ENCODE measurements at regions not wholly inside any gene's neighbourhood (a gene's known extent, or its start where the extent isn't known, plus 50 kb on each side); places are given as distances from the start of the nearest gene placed in this dataset.
"Not testable (repeated sequence)": the region's sequence is repeated elsewhere in the genome, so short reads cannot be mapped to it uniquely, and the experiment has no call there.

DNA sequence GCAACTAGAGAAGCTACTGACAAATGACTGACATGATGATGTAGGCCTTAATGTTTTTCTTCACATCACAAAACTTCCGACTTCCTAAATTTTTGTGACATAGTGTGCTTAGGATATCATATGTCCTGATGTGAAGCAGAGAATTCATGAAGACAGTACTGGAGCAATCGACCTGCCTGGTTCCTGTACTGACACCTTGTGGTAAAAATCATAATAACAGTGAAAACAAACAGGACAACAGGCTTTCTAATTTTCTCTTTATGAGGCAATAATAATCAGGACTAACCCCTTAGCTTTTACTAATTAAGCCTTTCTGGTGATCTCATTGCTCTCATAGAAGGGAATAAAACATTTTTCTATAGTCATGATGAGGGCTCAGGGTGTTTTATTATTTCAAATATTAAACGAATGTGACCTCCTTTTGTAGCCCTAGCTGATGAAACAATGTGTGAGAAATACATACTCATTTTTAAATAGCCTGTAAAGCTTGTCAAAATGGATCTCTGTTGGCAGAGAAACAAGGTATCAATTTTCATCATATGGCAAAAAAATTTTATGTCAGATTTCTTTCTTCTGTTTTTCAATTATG, 158.4 kb downstream of the TENT5D start:
- TF ChIP-seq EZH2 (IDR thresholded peaks at IDR 0.05; ENCODE audit: borderline replicate concordance, low read depth, low read length, severe bottlenecking): no peak
- TF ChIP-seq, protein P1, sequence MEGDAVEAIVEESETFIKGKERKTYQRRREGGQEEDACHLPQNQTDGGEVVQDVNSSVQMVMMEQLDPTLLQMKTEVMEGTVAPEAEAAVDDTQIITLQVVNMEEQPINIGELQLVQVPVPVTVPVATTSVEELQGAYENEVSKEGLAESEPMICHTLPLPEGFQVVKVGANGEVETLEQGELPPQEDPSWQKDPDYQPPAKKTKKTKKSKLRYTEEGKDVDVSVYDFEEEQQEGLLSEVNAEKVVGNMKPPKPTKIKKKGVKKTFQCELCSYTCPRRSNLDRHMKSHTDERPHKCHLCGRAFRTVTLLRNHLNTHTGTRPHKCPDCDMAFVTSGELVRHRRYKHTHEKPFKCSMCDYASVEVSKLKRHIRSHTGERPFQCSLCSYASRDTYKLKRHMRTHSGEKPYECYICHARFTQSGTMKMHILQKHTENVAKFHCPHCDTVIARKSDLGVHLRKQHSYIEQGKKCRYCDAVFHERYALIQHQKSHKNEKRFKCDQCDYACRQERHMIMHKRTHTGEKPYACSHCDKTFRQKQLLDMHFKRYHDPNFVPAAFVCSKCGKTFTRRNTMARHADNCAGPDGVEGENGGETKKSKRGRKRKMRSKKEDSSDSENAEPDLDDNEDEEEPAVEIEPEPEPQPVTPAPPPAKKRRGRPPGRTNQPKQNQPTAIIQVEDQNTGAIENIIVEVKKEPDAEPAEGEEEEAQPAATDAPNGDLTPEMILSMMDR (IDR thresholded peaks at IDR 0.05; ENCODE audit: borderline replicate concordance, extremely low read depth, low read length, poor library complexity, severe bottlenecking): peak; percentile 60

GRCh38 chrX:80590992-80591391, 170.7 kb downstream of the TENT5D start:
- not testable (repeated sequence) for H4K20me1 ChIP-seq (ENCODE audit: insufficient read depth, low read length); H2AFZ ChIP-seq (ENCODE audit: low read depth, low read length); H3K4me2 ChIP-seq (ENCODE audit: insufficient read depth, low read length); H3K9ac ChIP-seq (ENCODE audit: low read depth, low read length); H3K27ac ChIP-seq (ENCODE audit: low read length); H3K4me1 ChIP-seq (ENCODE audit: insufficient read depth, low read length); H3K27me3 ChIP-seq (ENCODE audit: insufficient read depth, low read length, poor library complexity); H3K79me2 ChIP-seq (ENCODE audit: insufficient read depth, low read length); H3K36me3 ChIP-seq (ENCODE audit: insufficient read depth, low read length); H3K9me3 ChIP-seq (ENCODE audit: insufficient read depth, low read length, severe bottlenecking); DNase-seq; H3K4me3 ChIP-seq (ENCODE audit: low read depth in 1 of 2, low read length in 2 of 2); ATAC-seq (ENCODE audit: insufficient read depth, low read depth)

More for the DNA sequence above, 158.4 kb downstream of the TENT5D start:
- no peak overlapping the region for H3K27ac ChIP-seq (ENCODE audit: low read length)
- no peak overlapping the region for H3K9ac ChIP-seq (ENCODE audit: low read depth, low read length)
- H3K4me2 ChIP-seq (ENCODE audit: insufficient read depth, low read length): no peak overlapping the region
- H3K4me1 ChIP-seq (ENCODE audit: insufficient read depth, low read length): no peaks in the 10 kb centered on the region
- no peak overlapping the region for H3K4me3 ChIP-seq (ENCODE audit: low read depth in 1 of 2, low read length in 2 of 2)
- H3K9me3 ChIP-seq (ENCODE audit: insufficient read depth, low read length, severe bottlenecking): no peaks in the 10 kb centered on the region
- no peaks in the 10 kb centered on the region for H3K27me3 ChIP-seq (ENCODE audit: insufficient read depth, low read length, poor library complexity)
- no peaks in the 10 kb centered on the region for H4K20me1 ChIP-seq (ENCODE audit: insufficient read depth, low read length)
- no peak for DNase-seq
- no peak overlapping the region for H2AFZ ChIP-seq (ENCODE audit: low read depth, low read length)
- H3K79me2 ChIP-seq (ENCODE audit: insufficient read depth, low read length): no peaks in the 10 kb centered on the region
- H3K36me3 ChIP-seq (ENCODE audit: insufficient read depth, low read length): no peaks in the 10 kb centered on the region
- no peak; the same call in 2 of the 3 replicates for ATAC-seq (ENCODE audit: insufficient read depth, low read depth)

DNA sequence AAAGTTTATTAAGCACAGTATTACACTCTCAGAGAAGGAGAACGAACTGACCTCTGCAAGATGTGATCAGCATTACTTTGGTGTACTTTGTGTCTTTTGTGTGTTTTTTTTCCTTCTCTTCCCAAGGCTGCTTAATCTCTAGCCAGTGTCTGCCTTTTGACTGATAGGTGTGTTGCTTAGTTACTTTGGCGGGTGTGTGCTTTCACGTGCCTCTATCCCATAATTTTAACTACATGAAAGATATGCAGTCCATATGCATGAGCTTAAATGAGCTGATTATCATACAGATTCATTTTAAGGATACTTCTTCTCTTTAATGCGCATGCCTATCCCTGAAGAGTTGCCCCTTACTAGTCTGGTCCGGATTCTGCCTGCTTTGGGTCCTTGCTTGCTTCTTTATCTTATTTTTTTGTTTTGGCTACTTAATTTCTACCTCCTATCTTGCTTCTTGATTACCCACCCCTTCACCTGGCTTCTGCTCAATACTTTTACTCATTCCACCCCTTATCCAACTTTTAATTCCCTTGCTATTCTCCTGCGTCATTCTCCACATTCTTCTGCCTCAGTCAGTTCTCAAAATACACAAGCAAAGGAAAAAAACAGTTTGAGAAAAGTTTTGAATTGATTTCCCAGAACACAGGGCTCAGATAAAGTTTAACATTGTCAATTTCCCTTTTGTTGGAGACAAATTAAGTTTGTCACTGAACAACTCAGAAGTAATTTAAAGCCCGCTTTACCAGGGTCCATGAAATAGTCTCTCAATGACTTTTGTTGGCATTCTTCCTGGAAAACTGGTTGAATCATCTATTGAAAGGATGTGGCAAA, 182.0 kb downstream of the TENT5D start:
- no peak overlapping the region for H3K4me2 ChIP-seq (ENCODE audit: insufficient read depth, low read length)
- H3K36me3 ChIP-seq (ENCODE audit: insufficient read depth, low read length): no peaks in the 10 kb centered on the region
- no peak overlapping the region for H3K27ac ChIP-seq (ENCODE audit: low read length)
- H3K4me3 ChIP-seq (ENCODE audit: low read depth in 1 of 2, low read length in 2 of 2): no peak overlapping the region
- no peaks in the 10 kb centered on the region for H3K4me1 ChIP-seq (ENCODE audit: insufficient read depth, low read length)
- H3K27me3 ChIP-seq (ENCODE audit: insufficient read depth, low read length, poor library complexity): no peaks in the 10 kb centered on the region
- DNase-seq: no peak
- no peaks in the 10 kb centered on the region for H4K20me1 ChIP-seq (ENCODE audit: insufficient read depth, low read length)
- H3K9ac ChIP-seq (ENCODE audit: low read depth, low read length): no peak overlapping the region
- TF ChIP-seq, protein P1 (IDR thresholded peaks at IDR 0.05; ENCODE audit: borderline replicate concordance, extremely low read depth, low read length, poor library complexity, severe bottlenecking): no peak
- TF ChIP-seq EZH2 (IDR thresholded peaks at IDR 0.05; ENCODE audit: borderline replicate concordance, low read depth, low read length, severe bottlenecking): no peak
- H3K79me2 ChIP-seq (ENCODE audit: insufficient read depth, low read length): no peaks in the 10 kb centered on the region
- H2AFZ ChIP-seq (ENCODE audit: low read depth, low read length): no peak overlapping the region
- no peak for ATAC-seq (ENCODE audit: insufficient read depth, low read depth)
- H3K9me3 ChIP-seq (ENCODE audit: insufficient read depth, low read length, severe bottlenecking): no peaks in the 10 kb centered on the region

Measured in DND-41 (cell line).